Upper lobe of left lung (tissue), 6 donors: ENCODE measurements at regions not wholly inside any gene's neighbourhood (a gene's known extent, or its start where the extent isn't known, plus 50 kb on each side); places are given as distances from the start of the nearest gene placed in this dataset.

Experiments
- ATAC-seq, 2 donors: fragments of 200-7000 bp; cut with Tn5 transposase; one replicate each; pipeline ENCODE4 v1.9.1; 2022; ENCODE audit warnings: mild to moderate bottlenecking in 2 of 2, moderate library complexity in 2 of 2; ENCODE audit not compliant: low FRiP score in 2 of 2
- DNase-seq, 2 donors: peaks; one replicate each; pipeline ENCODE4 v3.0.0-alpha.2; 2019 to 2020
- H3K27ac ChIP-seq, 4 donors: fragments of 200-600 bp; sonication (generic); one replicate each; pipeline ENCODE4 v1.5.1; 2016 to 2019
- H3K27me3 ChIP-seq, 4 donors: fragments of 200-600 bp; sonication (generic); one replicate each; pipeline ENCODE4 v1.5.1; 2017 to 2019
- H3K36me3 ChIP-seq, 4 donors: fragments of 200-600 bp; sonication (generic); one replicate each; pipeline ENCODE4 v1.5.1; 2016 to 2019
- H3K4me1 ChIP-seq, 4 donors: fragments of 200-600 bp; sonication (generic); one replicate each; pipeline ENCODE4 v1.5.1; 2018 to 2019
- H3K4me3 ChIP-seq, 4 donors: fragments of 200-600 bp; sonication (generic); one replicate each; pipeline ENCODE4 v1.5.1; 2017 to 2019; ENCODE audit warnings: mild to moderate bottlenecking in 2 of 4, moderate library complexity in 1 of 4
- H3K9me3 ChIP-seq, 4 donors: fragments of 200-600 bp; sonication (generic); one replicate each; pipeline ENCODE4 v1.5.1; 2018 to 2019
- CTCF ChIP-seq, 6 experiments: fragments of 450-650 bp in 4 of 6; fragments of 200-600 bp in 2 of 6; sonication (generic) in 2 of 6; IDR thresholded peaks; one replicate each; pipeline ENCODE4 v1.5.1; 2016 to 2019; ENCODE audit warnings: antibody characterized with exemption in 6 of 6
- EP300 ChIP-seq, 4 donors: sonication (generic); formaldehyde crosslinking; IDR thresholded peaks; one replicate each; pipeline ENCODE4 v1.5.1; 2017; ENCODE audit warnings: antibody characterized with exemption in 4 of 4, control low read depth in 2 of 4
- POLR2A ChIP-seq, 4 donors: fragments of 450-650 bp; IDR thresholded peaks; one replicate each; pipeline ENCODE4 v1.5.1; 2016 to 2017; ENCODE audit warnings: antibody characterized with exemption in 4 of 4, mild to moderate bottlenecking in 2 of 4
- POLR2AphosphoS5 ChIP-seq, 2 donors: sonication (generic); formaldehyde crosslinking; IDR thresholded peaks; one replicate each; pipeline ENCODE4 v1.5.1; 2017; ENCODE audit warnings: antibody characterized with exemption in 2 of 2
- WGBS, 2 donors: methylation state at CpG; one replicate each; pipeline ENCODE4 v1.1.5; 2017 to 2018; 5-methylcytosine and 5-hydroxymethylcytosine counted together
- donor health status: DM: no; HTN: no; CAD: no; lungs with moderate emphysema.
- donor health status: DM: no; HTN: yes; CAD: no; lungs with severe emphysema.

DNA sequence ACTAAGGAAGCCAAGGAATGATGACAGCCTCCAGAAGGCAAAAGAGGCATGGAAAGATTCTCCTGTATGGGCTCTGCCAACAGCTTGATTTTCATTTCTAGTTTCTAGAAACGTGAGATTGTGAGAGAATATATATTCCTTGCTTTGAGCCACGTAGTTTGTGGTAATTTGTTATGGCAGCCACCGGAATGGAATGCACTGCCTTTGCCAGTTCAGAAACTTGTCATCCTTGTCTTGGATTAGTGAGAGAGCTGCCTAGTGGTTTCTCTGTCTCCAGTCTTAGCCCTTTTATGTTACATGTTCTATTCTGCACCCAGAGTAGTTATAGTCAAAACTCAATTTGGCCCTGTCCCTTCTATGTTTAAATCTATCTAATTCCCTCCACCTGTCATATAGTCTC lies 216.0 kb upstream of the PTGFR start:
- TF ChIP-seq POLR2A (IDR thresholded peaks at IDR 0.05) (no peak), CTCF (IDR thresholded peaks at IDR 0.05) (no peak)

DNA sequence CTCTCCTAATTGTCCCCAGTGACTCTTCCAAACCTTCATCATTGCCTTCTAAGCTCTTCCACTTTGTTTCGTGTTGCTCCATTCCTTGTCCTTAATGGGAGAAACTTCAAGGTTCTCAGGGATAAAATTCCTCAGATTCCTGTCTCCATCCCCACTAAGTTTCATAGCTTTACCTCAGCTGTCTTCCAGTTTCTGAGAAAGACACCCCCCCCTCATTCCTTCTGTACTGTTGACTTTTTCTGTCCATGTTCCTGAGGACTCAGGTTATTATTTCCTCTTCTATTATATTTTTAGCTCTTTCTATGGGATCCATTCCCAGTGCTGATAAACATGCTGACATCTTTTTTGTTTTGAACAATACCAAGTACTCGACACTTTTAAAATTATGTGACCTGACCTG lies 215.3 kb upstream of the PTGFR start:
- DNase-seq (no peak), ATAC-seq (no peak)
- Histone ChIP-seq H3K4me3 (no peak overlapping the region), H3K4me1 (no peaks in the 10 kb centered on the region), H3K27me3 (no peaks in the 10 kb centered on the region), H3K9me3 (no peaks in the 10 kb centered on the region), H3K36me3 (no peaks in the 10 kb centered on the region), H3K27ac (no peak overlapping the region)
- no peak for TF ChIP-seq CTCF (IDR thresholded peaks at IDR 0.05)
- no peak for TF ChIP-seq POLR2A (IDR thresholded peaks at IDR 0.05)
- TF ChIP-seq POLR2AphosphoS5 (IDR thresholded peaks at IDR 0.05) = no peak
- TF ChIP-seq EP300 (IDR thresholded peaks at IDR 0.05) = no peak
- 46 to 74% methylated on average over 2 of the region's 2 CpGs for WGBS, 2 donors

More for the DNA sequence above, 216.0 kb upstream of the PTGFR start:
- ATAC-seq = no peak
- H3K27me3 ChIP-seq = no peaks in the 10 kb centered on the region
- no peaks in the 10 kb centered on the region for H3K9me3 ChIP-seq
- H3K27ac ChIP-seq = no peak overlapping the region
- H3K36me3 ChIP-seq = no peaks in the 10 kb centered on the region
- H3K4me3 ChIP-seq = no peak overlapping the region
- no peak for DNase-seq
- H3K4me1 ChIP-seq = no peaks in the 10 kb centered on the region
- WGBS, 2 donors = 80 to 92% methylated on average over 3 of the region's 3 CpGs

- TF ChIP-seq POLR2AphosphoS5 (IDR thresholded peaks at IDR 0.05) (no peak), EP300 (IDR thresholded peaks at IDR 0.05) (no peak), POLR2A (IDR thresholded peaks at IDR 0.05) (no peak), CTCF (IDR thresholded peaks at IDR 0.05) (no peak)
- H3K27ac ChIP-seq = no peak overlapping the region
- no peaks in the 10 kb centered on the region for H3K9me3 ChIP-seq
- ATAC-seq (no peak), DNase-seq (no peak)
- no peak overlapping the region for H3K4me3 ChIP-seq
- H3K27me3 ChIP-seq = no peaks in the 10 kb centered on the region
- no peaks in the 10 kb centered on the region for H3K4me1 ChIP-seq
- no peaks in the 10 kb centered on the region for H3K36me3 ChIP-seq
- 54 to 65% methylated on average over 3 of the region's 3 CpGs for WGBS, 2 donors
Observed at GRCh38 chr1:78275906-78276685, 214.7 kb upstream of the PTGFR start.

DNA sequence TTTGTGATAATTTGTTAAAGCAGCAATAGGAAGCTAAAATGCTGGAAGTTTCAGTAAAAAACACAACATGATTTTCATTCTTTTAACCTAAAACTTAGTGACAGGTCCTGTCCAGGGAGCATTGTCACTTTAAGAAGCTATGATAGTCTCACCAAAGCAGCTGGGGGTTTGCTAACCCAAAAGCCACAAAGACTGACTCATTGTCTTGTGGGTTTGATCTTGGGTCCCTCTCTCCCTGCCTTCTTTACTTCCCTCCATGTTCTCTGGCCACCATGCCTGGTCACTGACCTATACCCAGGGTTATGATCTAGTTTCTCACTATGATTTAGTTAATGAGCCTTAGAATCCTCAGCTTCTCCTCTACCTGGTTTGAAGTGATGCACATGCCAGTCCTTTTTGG lies 213.5 kb upstream of the PTGFR start:
- TF ChIP-seq CTCF (IDR thresholded peaks at IDR 0.05) (no peak), POLR2A (IDR thresholded peaks at IDR 0.05) (no peak), EP300 (IDR thresholded peaks at IDR 0.05) (no peak), POLR2AphosphoS5 (IDR thresholded peaks at IDR 0.05) (no peak)
- Histone ChIP-seq H3K4me1 (no peaks in the 10 kb centered on the region), H3K27me3 (no peaks in the 10 kb centered on the region), H3K27ac (no peak overlapping the region), H3K36me3 (no peaks in the 10 kb centered on the region), H3K4me3 (no peak overlapping the region), H3K9me3 (no peaks in the 10 kb centered on the region)
- DNase-seq = no peak
- ATAC-seq = no peak

DNA sequence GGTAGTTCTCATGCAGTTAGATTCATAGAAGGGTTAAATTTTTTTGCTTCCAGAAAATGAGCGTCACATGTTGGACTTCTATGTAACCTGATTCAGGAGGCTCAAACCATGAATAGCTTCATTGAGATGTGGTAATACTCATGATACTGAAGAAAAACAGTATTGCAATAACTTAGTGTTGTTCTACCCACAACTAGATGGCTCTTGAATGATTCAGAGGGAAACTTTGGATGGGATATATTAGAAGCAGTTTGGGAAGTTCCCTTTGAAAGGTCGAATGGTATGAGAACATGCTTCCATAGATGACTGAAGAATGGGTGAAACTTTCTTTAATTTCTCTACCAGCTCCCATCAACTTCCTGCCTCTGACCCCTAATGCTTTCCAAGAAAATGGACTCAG lies 211.7 kb upstream of the PTGFR start:
- 48 to 52% methylated on average over 2 of the region's 2 CpGs for WGBS, 2 donors
- Histone ChIP-seq H3K36me3 (no peaks in the 10 kb centered on the region), H3K4me3 (no peak overlapping the region), H3K4me1 (no peaks in the 10 kb centered on the region), H3K9me3 (no peaks in the 10 kb centered on the region), H3K27ac (no peak overlapping the region), H3K27me3 (no peaks in the 10 kb centered on the region)
- TF ChIP-seq EP300 (IDR thresholded peaks at IDR 0.05) (no peak), POLR2A (IDR thresholded peaks at IDR 0.05) (no peak), CTCF (IDR thresholded peaks at IDR 0.05) (no peak), POLR2AphosphoS5 (IDR thresholded peaks at IDR 0.05) (no peak)
- ATAC-seq = peak in 1 of 2 donors; percentile 74
- no peak for DNase-seq
